Suppressor macrophage (primary cell): ENCODE measurements at regions not wholly inside any gene's neighbourhood (a gene's known extent, or its start where the extent isn't known, plus 50 kb on each side); places are given as distances from the start of the nearest gene placed in this dataset.
"Not testable (repeated sequence)": the region's sequence is repeated elsewhere in the genome, so short reads cannot be mapped to it uniquely, and the experiment has no call there.

Source experiments
- DNase-seq, 4 experiments: peaks; one replicate each; pipeline ENCODE4 v3.0.0-alpha.2; 2020 to 2022

DNA sequence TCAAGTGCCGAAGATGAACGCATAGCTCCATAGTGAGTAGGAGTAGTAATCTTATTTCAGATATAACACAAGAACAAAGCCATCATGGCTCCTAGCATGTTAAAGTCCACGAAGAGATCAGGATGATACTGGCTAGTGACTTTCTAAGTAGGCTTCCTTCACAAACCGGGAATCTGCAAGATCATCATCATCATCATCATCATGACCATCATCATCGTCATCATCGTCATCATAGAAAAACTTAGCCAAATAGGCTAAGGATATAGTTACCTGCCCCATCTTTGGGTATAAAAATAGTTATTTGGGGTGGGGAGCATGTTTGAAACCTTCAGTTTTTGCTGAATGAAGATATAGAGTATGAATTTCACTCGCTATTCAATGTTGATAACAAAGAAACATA is 57.9 kb downstream of the PYDC2 start:
- DNase-seq, result no peak

GRCh38 chr3:191521055-191521454 is 60.1 kb downstream of the PYDC2 start:
- no peak for DNase-seq

DNA sequence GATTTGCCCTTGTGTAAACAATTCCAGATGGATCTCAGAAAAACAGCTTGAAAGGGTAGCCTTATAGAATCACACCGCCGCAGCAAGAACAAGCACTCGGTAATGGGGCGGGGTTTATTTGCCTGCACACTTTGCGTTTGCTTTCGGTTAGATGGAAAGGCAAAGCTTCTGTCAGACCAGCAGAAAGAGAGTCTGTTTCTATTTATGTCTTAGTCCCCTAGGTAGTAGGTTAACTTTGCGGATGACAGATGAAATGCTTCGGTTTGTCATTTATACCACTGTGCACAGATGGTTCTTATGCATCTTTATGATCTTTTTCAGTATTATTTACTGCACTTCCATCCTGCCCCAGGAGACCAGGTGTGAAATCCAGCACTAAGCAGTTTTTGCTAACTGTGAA is 62.2 kb downstream of the PYDC2 start:
- no peak for DNase-seq

DNA sequence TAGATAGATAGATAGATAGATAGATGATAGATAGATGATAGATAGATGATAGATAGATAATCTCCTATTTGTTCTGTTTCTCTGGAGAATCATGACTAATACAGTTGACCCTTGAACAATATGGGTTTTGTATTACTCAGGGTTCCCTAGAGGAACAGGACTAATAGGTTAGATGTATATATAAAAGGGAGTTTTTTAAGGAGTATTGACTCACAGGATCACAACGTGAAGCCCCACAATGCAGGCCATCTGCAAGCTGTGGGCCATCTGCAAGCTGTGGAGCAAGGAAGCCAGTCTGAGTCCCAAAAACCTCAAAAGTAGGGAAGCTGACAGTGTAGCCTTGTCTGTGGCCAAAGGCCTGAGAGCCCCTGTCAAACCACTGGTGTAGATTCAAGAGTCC is 67.6 kb downstream of the PYDC2 start:
- no peak for DNase-seq

GRCh38 chr3:191529992-191530391 is 69.0 kb downstream of the PYDC2 start:
- DNase-seq, result no peak

- no peak for DNase-seq
These were observed 70.5 kb downstream of the PYDC2 start for GRCh38 chr3:191531434-191531972.

DNA sequence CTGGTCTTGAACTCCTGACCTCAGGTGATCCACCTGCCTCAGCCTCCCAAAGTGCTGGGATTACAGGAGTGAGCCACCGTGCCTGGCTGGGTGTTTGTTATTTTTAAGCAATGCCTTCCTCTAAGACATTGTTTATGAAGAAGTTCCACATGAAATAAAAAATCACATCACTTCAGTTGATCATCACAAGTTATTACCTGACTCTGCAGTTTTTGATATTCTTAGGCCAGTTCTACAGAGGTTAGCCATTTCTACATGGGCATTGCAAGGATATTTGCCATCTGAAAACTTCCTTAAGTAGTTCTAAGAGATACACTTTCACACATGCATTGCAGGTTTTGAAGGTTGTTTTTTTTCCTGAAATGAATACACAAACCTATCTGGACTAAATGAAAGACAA is 82.1 kb downstream of the PYDC2 start:
- DNase-seq, result no peak

- DNase-seq, result no peak
These were observed 82.9 kb downstream of the PYDC2 start for GRCh38 chr3:191543897-191544296.

DNA sequence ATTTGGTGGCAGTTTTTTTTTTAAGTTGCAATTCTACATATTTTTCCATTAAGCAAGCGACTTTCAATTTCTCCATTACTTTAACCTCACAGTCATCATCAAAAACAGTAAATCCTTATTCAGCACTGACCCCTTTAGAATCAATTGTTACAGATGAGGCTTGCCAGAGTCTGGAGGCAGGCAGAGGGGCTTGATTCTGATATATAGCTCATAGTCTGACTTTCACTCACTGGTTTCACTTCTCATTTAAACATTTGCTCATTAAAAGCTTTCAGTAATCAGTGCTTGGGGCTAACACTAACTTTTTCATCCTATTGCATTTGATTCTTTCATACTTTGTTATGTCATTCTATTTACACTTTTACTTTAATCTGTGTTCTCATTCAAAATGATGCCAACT is 88.4 kb downstream of the PYDC2 start:
- DNase-seq, result no peak

DNA sequence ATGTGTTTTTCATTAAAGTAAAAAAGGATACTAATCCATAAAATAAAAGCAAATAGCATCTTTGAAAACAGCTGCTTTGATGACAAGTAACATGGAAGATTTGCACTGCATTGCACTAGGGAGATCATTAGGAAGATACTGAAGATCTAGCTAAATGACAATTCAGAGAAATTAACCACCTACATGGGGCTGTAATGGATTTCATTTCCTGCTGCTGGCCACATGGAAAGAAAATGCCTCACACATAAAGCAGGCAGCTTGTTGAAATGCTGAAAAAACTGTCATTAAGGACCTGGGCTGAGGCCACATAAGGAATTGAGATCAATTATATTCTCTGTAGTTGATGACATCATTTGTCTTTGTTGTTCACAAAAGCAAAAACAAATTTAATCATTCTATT is 94.1 kb downstream of the PYDC2 start:
- no peak for DNase-seq

GRCh38 chr3:191557322-191557721 is 96.4 kb downstream of the PYDC2 start:
- DNase-seq, result no peak

DNA sequence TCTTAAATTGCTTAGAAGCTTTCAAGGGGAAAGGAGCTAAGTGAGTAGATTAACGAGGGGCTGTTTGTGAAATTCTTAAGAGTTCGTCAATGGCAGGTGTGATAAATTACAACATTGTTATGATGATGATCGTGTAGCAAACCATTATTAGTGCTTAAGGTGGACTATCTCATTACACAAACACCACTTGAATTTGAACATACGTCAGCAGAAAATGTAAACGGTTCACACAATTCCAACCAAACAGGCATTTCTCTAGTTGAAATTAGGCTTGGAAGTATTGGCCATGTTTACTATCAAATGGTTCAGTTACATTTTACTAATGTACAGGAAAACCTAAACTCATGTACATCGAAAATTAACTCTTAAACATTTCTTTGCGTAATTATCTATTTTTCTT is 102.8 kb downstream of the PYDC2 start:
- no peak for DNase-seq

DNA sequence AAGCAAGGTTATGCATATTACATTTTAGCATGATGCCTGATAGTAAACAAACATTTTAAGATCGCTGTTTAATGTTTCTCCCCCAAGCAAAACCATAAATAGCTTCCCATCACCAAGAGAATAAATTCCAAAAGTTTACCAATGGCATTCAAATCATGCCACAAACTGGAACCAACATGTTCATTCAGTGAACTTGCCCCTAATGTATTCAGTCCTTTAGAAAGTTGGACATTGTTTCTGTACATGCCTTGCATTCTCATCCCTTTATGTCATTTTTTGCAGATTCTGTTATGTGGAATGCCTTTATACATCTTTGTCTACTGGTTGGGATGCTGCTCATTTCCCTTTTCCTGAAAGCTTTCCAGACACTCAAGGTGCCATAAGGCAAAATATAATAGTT is 105.5 kb downstream of the PYDC2 start:
- no peak for DNase-seq

GRCh38 chr3:191568206-191568605 is 107.2 kb downstream of the PYDC2 start:
- DNase-seq, result no peak

DNA sequence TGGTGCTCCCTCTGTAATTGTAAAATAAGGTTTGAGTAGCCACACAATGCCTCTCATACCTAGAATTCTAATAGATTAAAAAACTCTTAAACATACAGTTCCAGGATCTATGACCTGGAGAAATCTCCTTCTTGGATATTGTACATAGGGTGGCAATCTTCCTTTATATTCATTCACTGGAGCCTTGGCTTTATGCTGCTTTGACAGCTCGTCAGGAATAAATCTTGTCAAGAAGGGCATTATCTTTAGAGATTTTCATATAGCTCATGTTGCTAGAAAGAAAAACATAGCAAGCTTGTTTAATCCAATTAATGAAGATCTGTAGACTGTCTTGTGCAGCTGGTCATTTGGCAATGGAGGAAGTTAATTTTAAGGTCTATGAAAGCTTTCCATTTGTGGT is 131.1 kb downstream of the PYDC2 start:
- DNase-seq, result no peak

GRCh38 chr3:191593486-191593885 is 132.5 kb downstream of the PYDC2 start:
- no peak for DNase-seq

- DNase-seq, result not testable (repeated sequence)
These were observed 154.5 kb downstream of the PYDC2 start for GRCh38 chr3:191615511-191615910.

DNA sequence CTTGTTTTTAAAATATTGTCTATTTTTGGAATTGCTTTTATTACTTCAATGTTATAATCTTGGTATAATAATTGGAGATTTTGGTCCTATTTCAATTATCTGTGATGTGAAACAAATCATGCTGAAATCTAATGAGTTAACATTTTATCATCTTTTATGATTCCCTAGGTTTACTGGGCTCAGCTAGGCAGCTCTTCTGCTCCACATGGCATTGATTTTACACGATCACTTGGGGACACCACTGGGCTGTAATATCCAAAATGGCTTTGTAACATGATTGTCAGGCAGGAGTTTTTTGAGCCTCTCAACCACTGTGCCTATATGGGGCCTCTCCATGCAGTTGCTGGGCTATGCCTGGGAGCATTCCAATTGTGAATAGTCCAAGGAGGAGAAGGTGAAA is 163.3 kb downstream of the PYDC2 start:
- no peak for DNase-seq

- peak in 3 of 4 experiments; percentile 1 to 9 (median 2) for DNase-seq
These were observed 166.1 kb downstream of the PYDC2 start for GRCh38 chr3:191627064-191627463.

DNA sequence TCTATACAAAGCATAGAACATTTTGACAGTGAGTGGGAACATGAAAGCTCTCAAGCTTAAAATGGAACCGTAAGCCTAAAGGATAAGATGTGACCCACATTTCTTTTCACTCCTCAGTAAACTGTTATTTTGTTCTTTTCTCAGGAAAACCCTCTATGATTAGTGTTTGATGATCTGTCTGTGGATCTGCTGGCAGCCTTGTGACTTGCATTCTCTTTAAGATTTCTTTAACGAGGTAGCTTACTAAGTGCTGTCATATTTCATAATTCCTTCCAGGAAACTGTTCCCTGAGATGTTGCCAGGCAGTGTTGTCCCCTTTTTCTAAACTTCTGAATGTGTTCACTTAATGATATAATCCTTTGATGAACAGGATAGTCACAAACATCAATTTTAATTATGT is 167.6 kb downstream of the PYDC2 start:
- no peak for DNase-seq

DNA sequence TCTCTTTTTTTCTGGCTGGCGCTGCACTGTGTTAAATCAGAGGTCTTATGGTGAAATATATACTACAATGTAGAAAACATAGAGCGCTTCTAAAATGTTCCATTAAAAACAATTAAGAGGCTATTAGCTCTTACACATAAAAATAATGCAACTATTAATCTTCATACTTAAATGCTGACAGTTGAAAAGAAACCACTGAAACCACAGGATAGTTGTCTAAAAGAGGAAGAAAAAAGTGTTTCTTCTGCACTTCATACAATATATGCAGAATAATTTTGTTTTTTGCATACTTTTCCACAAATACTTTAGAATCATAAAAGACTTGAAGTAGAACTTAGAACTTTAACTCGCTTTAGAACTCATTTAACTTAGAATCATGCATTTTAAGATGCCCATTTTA is 170.5 kb downstream of the PYDC2 start:
- peak in 2 of 4 experiments; percentile 16 to 55 for DNase-seq

DNA sequence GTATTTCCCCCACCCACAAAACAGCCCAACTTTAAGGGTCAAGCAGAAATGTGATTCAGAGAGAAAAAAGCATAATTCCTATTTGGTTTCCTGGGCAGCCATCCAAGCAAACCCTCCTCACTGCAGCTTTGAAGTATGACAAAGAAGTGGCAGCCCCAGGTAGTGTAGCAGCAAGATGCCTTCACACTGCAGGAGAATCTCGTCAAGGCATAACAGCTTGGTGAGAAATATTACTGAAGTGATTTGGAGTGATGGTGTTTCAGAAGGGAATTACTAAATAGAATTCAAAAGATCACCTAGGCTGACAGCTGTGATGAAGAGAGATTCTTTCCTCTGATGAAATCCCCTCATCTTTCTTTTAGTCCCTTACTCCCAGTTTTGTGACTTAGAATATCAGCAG is 173.9 kb downstream of the PYDC2 start:
- DNase-seq, result no peak

DNA sequence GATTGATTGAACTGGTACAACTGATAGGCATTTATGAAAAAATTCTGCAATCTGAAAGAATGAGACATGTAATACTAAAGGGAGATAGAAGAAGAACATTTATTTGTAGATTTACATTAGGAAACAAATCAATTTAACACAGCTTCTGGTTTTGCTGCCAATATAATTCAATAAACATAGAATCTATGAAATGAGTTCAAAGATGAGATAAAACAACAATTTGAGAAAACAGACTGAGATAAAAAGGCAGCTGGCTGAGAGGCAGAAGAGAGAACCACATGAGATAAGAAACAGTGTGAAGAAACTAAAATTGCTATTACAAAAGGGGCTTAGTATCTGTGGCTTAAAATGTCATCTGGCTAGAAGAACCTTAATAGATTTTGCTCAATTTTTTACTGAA is 176.6 kb downstream of the PYDC2 start:
- no peak for DNase-seq

DNA sequence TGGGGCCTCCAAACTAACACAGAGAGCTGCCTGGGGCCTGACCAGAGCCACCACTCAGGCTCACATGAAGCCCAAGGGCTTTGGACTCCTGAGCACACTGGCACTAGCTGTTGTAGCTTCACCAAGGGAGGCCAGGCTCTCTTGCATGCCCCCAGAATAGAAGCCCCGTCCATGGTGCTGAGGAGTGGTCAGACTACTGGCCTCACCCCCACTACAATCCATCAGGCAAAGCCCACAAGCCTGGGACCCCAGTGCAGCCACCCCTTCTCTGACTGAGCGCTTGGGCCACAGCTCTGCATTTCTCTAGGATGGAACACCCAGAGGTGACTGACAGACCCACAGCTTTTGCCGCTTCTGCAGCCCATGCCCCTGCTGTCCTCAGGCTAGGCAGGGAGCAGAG is 180.8 kb downstream of the PYDC2 start:
- DNase-seq, result no peak

DNA sequence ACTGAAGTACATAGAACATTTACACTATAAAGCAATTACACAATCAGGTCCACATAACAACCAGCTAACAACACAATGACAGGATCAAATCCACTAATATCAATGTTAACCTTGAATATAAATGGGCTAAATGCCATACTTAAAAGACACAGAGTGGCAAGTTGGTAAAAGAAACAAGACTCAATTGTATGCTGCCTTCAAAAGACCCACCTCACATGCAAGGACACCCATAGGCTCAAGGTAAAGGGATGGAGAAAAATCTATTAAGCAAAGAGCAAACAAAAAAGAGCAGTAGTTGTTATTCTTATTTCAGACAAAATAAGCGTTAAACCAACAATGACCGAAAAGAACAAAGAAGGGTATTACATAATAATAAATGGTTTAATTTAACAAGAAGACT is 183.3 kb downstream of the PYDC2 start:
- no peak for DNase-seq

GRCh38 chr3:191646242-191646641 is 185.3 kb downstream of the PYDC2 start:
- no peak for DNase-seq
